ENCODE measurements at regions not wholly inside any gene's neighbourhood (a gene's known extent, or its start where the extent isn't known, plus 50 kb on each side); places are given as distances from the start of the nearest gene placed in this dataset.

GRCh38 chr12:3992945-3993344 lies 119.7 kb upstream of the PARP11 start:
- H3K27ac ChIP-seq (ENCODE audit: low read depth, low read length) = no peak overlapping the region
- DNase-seq (ENCODE audit: low read depth, low spot score) = no peak
- ChIA-PET CTCF (interaction anchor here (0.5 to 12.6 kb wide), 6 partner anchors 8 to 693 kb away, joined by 3 to 170 read pairs (median 5); no protein-coding TSS in a partner anchor), POLR2A (no interaction called here)
- H3K27me3 ChIP-seq (ENCODE audit: control insufficient read depth, insufficient read depth, low read length) = peaks cover 18% of the 10 kb centered on the region
- no peak overlapping the region for H3K4me3 ChIP-seq (ENCODE audit: low read depth, low read length)
- no peak for TF ChIP-seq CTCF (IDR thresholded peaks at IDR 0.05; ENCODE audit: low read depth, low read length)
- H3K9me3 ChIP-seq (ENCODE audit: control insufficient read depth, insufficient read depth, low read length) = no peaks in the 10 kb centered on the region; the same call in 1 of the 2 replicates

- no peak for DNase-seq (ENCODE audit: low read depth, low spot score)
- Histone ChIP-seq H3K27me3 (ENCODE audit: control insufficient read depth, insufficient read depth, low read length) (peaks cover 18% of the 10 kb centered on the region), H3K4me3 (ENCODE audit: low read depth, low read length) (no peak overlapping the region)
Observed at GRCh38 chr12:3991798-3992580, 118.8 kb upstream of the PARP11 start.

GRCh38 chr12:3990501-3991280 lies 117.5 kb upstream of the PARP11 start:
- no peak overlapping the region for H3K27ac ChIP-seq (ENCODE audit: low read depth, low read length)
- no peak for TF ChIP-seq CTCF (IDR thresholded peaks at IDR 0.05; ENCODE audit: low read depth, low read length)
- no peak overlapping the region for H3K4me3 ChIP-seq (ENCODE audit: low read depth, low read length)
- H3K9me3 ChIP-seq (ENCODE audit: control insufficient read depth, insufficient read depth, low read length) = no peaks in the 10 kb centered on the region; the same call in 1 of the 2 replicates
- peaks cover 14% of the 10 kb centered on the region for H3K27me3 ChIP-seq (ENCODE audit: control insufficient read depth, insufficient read depth, low read length)
- DNase-seq (ENCODE audit: low read depth, low spot score) = no peak
- ChIA-PET POLR2A (no interaction called here), CTCF (interaction anchor here (3.9 to 12.6 kb wide), 2 partner anchors 47 to 286 kb away, joined by 46 to 170 read pairs; no protein-coding TSS in a partner anchor)

More at GRCh38 chr12:3991798-3992580, 118.8 kb upstream of the PARP11 start:
- no peak overlapping the region for H3K27ac ChIP-seq (ENCODE audit: low read depth, low read length)
- no peak for TF ChIP-seq CTCF (IDR thresholded peaks at IDR 0.05; ENCODE audit: low read depth, low read length)
- H3K9me3 ChIP-seq (ENCODE audit: control insufficient read depth, insufficient read depth, low read length) = no peaks in the 10 kb centered on the region; the same call in 1 of the 2 replicates
- CTCF ChIA-PET = interaction anchor here (0.5 to 12.6 kb wide), 5 partner anchors 9 to 692 kb away, joined by 3 to 170 read pairs (median 4); no protein-coding TSS in a partner anchor
- POLR2A ChIA-PET = no interaction called here

- POLR2A ChIA-PET = no interaction called here
- no peak for DNase-seq (ENCODE audit: low read depth, low spot score)
- Histone ChIP-seq H3K27me3 (ENCODE audit: control insufficient read depth, insufficient read depth, low read length) (peaks cover 14% of the 10 kb centered on the region), H3K9me3 (ENCODE audit: control insufficient read depth, insufficient read depth, low read length) (no peaks in the 10 kb centered on the region; the same call in none of the 2 replicates), H3K4me3 (ENCODE audit: low read depth, low read length) (no peak overlapping the region), H3K27ac (ENCODE audit: low read depth, low read length) (no peak overlapping the region)
- CTCF ChIA-PET = interaction anchor here (12.6 kb wide), 1 partner anchor 48 kb away, joined by 170 read pairs; no protein-coding TSS in a partner anchor
- no peak for TF ChIP-seq CTCF (IDR thresholded peaks at IDR 0.05; ENCODE audit: low read depth, low read length)
Observed at GRCh38 chr12:3989218-3989550, 116.0 kb upstream of the PARP11 start.

All from AG04450 (cell line).